Neural cell (in vitro differentiated cells): ENCODE measurements at regions not wholly inside any gene's neighbourhood (a gene's known extent, or its start where the extent isn't known, plus 50 kb on each side); places are given as distances from the start of the nearest gene placed in this dataset.

ENCODE experiments used
- H2AFZ ChIP-seq: fragments of 200-600, 300-800 bp; sonication (generic), shearing (Covaris generic); 2 replicates; pipeline ENCODE4 v1.6.0; 2014; ENCODE audit warnings: low read depth, mild to moderate bottlenecking, antibody characterized with exemption, low read length, moderate library complexity
- H3F3A ChIP-seq: fragments of 200-600 bp; shearing (Covaris generic); 2 replicates; pipeline ENCODE4 v1.6.1; 2016; ENCODE audit warnings: mild to moderate bottlenecking, moderate library complexity, mixed read lengths, antibody characterized with exemption, low read length; ENCODE audit not compliant: insufficient read depth, poor library complexity, severe bottlenecking
- H3K27ac ChIP-seq: fragments of 200-600, 300-800 bp; sonication (generic), shearing (Covaris generic); 2 replicates; pipeline ENCODE4 v1.5.1; 2014; ENCODE audit warnings: mild to moderate bottlenecking, low read length, moderate library complexity
- H3K27me3 ChIP-seq: fragments of 300-800, 200-600 bp; sonication (generic), shearing (Covaris generic); 2 replicates; pipeline ENCODE4 v1.6.0; 2014; ENCODE audit warnings: mild to moderate bottlenecking, low read depth, low read length, moderate library complexity; ENCODE audit not compliant: insufficient read depth
- H3K36me3 ChIP-seq: fragments of 300-800, 200-600 bp; sonication (generic), shearing (Covaris generic); 2 replicates; pipeline ENCODE4 v1.5.1; 2014; ENCODE audit warnings: mild to moderate bottlenecking, antibody characterized with exemption, low read length, moderate library complexity; ENCODE audit not compliant: insufficient read depth
- H3K4me2 ChIP-seq: fragments of 300-800, 200-600 bp; sonication (generic), shearing (Covaris generic); 2 replicates; pipeline ENCODE4 v1.6.0; 2014; ENCODE audit warnings: mild to moderate bottlenecking, low read length
- H3K4me3 ChIP-seq: fragments of 300-800, 200-600 bp; sonication (generic), shearing (Covaris generic); 2 replicates; pipeline ENCODE4 v1.5.1; 2014; ENCODE audit warnings: mild to moderate bottlenecking, low read length, moderate library complexity
- H3K79me2 ChIP-seq: fragments of 200-600 bp; shearing (Covaris generic); replicated peaks from 2 replicates; pipeline ENCODE4 v1.6.0; 2014; ENCODE audit warnings: mild to moderate bottlenecking, low read length, moderate library complexity; ENCODE audit not compliant: insufficient read depth
- H3K9ac ChIP-seq: fragments of 300-800, 200-600 bp; sonication (generic), shearing (Covaris generic); 2 replicates; pipeline ENCODE4 v1.6.1; 2016; ENCODE audit warnings: mild to moderate bottlenecking, low read length, mixed read lengths
- H3K9me2 ChIP-seq: fragments of 200-600 bp; shearing (Covaris generic); 2 replicates; pipeline ENCODE4 v1.6.1; 2016; ENCODE audit warnings: mild to moderate bottlenecking, low read length, mixed read lengths; ENCODE audit not compliant: insufficient read depth
- H3K9me3 ChIP-seq: fragments of 200-600, 300-800 bp; sonication (generic), shearing (Covaris generic); 2 replicates; pipeline ENCODE4 v1.6.1; 2016; ENCODE audit warnings: mild to moderate bottlenecking, mixed run types, low read length, moderate library complexity, mixed read lengths
- H4K20me1 ChIP-seq: fragments of 200-600 bp; shearing (Covaris generic); 2 replicates; pipeline ENCODE4 v1.6.1; 2016; ENCODE audit warnings: mild to moderate bottlenecking, mixed run types; ENCODE audit not compliant: insufficient read depth
- EP300 ChIP-seq: fragments of 450-650 bp; conservative IDR thresholded peaks from 2 replicates; pipeline ENCODE4 v1.6.1; 2014; ENCODE audit warnings: antibody characterized with exemption, mild to moderate bottlenecking, moderate library complexity; ENCODE audit not compliant: poor library complexity, severe bottlenecking
- EZH2 ChIP-seq: fragments of 200-600, 300-800 bp; shearing (Covaris generic), sonication (generic); IDR thresholded peaks from 2 replicates; pipeline ENCODE4 v1.6.1; 2014; ENCODE audit warnings: antibody characterized with exemption, low read length, borderline replicate concordance, mild to moderate bottlenecking; ENCODE audit not compliant: insufficient read depth, poor library complexity, severe bottlenecking
- MXI1 ChIP-seq: fragments of 450-650 bp; conservative IDR thresholded peaks from 2 replicates; pipeline ENCODE4 v1.6.1; 2014; ENCODE audit warnings: antibody characterized with exemption, mild to moderate bottlenecking; ENCODE audit not compliant: poor library complexity, severe bottlenecking
- POLR2AphosphoS5 ChIP-seq: IDR thresholded peaks from 2 replicates; pipeline ENCODE4 v1.6.1; 2012
- SMC3 ChIP-seq: fragments of 450-650 bp; conservative IDR thresholded peaks from 2 replicates; pipeline ENCODE4 v1.6.1; 2014; ENCODE audit warnings: antibody characterized with exemption, mild to moderate bottlenecking, moderate library complexity; ENCODE audit not compliant: poor library complexity
- TAF1 ChIP-seq: IDR thresholded peaks from 2 replicates; pipeline ENCODE4 v1.6.1; 2012; ENCODE audit warnings: low read depth
- TF ChIP-seq, protein P1 (sequence below): IDR thresholded peaks from 2 replicates; pipeline ENCODE4 v1.6.1; 2012; ENCODE audit warnings: borderline replicate concordance
- TF ChIP-seq, protein P2 (sequence below): fragments of 450-650 bp; IDR thresholded peaks from 2 replicates; pipeline ENCODE4 v1.5.1; 2014; ENCODE audit warnings: antibody characterized with exemption, mild to moderate bottlenecking, moderate library complexity; ENCODE audit not compliant: poor library complexity, severe bottlenecking

DNA sequence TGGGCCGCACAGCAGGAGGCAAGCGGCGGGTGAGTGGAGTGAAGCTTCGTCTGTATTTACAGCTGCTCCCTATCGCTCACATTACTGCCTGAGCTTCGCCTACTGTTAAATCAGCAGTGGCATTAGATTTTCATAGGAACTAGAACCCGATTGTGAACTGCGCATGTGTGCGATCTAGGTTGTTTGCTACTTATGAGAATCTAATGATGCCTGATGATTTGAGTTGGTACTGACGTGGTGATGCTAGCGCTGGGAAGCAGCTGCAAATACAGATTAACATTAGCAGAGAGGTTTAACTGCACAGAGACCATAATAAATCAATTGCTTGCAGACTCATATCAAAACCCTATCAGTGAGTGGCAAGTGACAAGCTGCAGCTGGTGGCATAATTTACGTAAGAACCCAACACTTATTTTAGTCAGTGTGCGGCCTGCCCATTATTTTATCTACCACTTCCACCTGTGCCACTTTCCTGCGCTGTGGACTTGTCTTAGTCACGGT lies 133.4 kb upstream of the CDH9 start:
- H3K9ac ChIP-seq: no peak overlapping the region
- H3K9me3 ChIP-seq: no peaks in the 10 kb centered on the region
- no peak overlapping the region for H3K27ac ChIP-seq
- H3K36me3 ChIP-seq: no peaks in the 10 kb centered on the region
- no peak overlapping the region for H3K4me3 ChIP-seq
- H3K27me3 ChIP-seq: no peaks in the 10 kb centered on the region
- H3K4me2 ChIP-seq: no peak overlapping the region
- H4K20me1 ChIP-seq: no peaks in the 10 kb centered on the region
- H3K9me2 ChIP-seq: no peaks in the 10 kb centered on the region
- TF ChIP-seq EZH2 (no peak), MXI1 (no peak), EP300 (no peak), TAF1 (no peak)
- TF ChIP-seq, protein P1, sequence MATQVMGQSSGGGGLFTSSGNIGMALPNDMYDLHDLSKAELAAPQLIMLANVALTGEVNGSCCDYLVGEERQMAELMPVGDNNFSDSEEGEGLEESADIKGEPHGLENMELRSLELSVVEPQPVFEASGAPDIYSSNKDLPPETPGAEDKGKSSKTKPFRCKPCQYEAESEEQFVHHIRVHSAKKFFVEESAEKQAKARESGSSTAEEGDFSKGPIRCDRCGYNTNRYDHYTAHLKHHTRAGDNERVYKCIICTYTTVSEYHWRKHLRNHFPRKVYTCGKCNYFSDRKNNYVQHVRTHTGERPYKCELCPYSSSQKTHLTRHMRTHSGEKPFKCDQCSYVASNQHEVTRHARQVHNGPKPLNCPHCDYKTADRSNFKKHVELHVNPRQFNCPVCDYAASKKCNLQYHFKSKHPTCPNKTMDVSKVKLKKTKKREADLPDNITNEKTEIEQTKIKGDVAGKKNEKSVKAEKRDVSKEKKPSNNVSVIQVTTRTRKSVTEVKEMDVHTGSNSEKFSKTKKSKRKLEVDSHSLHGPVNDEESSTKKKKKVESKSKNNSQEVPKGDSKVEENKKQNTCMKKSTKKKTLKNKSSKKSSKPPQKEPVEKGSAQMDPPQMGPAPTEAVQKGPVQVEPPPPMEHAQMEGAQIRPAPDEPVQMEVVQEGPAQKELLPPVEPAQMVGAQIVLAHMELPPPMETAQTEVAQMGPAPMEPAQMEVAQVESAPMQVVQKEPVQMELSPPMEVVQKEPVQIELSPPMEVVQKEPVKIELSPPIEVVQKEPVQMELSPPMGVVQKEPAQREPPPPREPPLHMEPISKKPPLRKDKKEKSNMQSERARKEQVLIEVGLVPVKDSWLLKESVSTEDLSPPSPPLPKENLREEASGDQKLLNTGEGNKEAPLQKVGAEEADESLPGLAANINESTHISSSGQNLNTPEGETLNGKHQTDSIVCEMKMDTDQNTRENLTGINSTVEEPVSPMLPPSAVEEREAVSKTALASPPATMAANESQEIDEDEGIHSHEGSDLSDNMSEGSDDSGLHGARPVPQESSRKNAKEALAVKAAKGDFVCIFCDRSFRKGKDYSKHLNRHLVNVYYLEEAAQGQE: no peak
- no peaks in the 10 kb centered on the region for H3K79me2 ChIP-seq
- H2AFZ ChIP-seq: no peak overlapping the region
- H3F3A ChIP-seq: no peaks in the 10 kb centered on the region

DNA sequence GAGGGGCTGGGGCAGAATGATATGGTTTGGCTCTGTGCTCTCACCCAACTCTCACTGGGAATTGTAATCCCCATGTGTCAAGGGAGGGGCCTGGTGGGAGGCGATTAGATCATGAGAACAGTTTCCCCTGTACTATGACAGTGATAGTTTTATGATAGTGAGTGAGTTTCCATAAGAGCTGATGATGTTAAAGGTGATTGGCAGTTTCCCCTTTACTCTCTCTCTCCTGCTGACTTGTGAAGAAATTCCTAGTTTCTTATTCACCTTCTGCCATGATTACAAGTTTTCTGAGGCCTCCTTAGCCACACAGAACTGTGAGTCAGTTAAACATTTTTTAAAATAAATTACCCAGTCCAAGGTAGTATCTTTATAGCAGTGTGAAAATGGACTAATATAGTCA lies 120.4 kb upstream of the CDH9 start:
- Histone ChIP-seq H3K36me3 (no peaks in the 10 kb centered on the region), H3K9ac (no peak overlapping the region), H3K4me2 (no peak overlapping the region), H3K79me2 (no peaks in the 10 kb centered on the region), H3K4me3 (no peak overlapping the region), H4K20me1 (no peaks in the 10 kb centered on the region), H2AFZ (no peak overlapping the region), H3F3A (no peaks in the 10 kb centered on the region), H3K9me3 (peaks cover 5% of the 10 kb centered on the region), H3K27ac (no peak overlapping the region), H3K9me2 (no peaks in the 10 kb centered on the region), H3K27me3 (no peaks in the 10 kb centered on the region)
- TF ChIP-seq SMC3: no peak
- TF ChIP-seq POLR2AphosphoS5: no peak
- TF ChIP-seq, protein P2, sequence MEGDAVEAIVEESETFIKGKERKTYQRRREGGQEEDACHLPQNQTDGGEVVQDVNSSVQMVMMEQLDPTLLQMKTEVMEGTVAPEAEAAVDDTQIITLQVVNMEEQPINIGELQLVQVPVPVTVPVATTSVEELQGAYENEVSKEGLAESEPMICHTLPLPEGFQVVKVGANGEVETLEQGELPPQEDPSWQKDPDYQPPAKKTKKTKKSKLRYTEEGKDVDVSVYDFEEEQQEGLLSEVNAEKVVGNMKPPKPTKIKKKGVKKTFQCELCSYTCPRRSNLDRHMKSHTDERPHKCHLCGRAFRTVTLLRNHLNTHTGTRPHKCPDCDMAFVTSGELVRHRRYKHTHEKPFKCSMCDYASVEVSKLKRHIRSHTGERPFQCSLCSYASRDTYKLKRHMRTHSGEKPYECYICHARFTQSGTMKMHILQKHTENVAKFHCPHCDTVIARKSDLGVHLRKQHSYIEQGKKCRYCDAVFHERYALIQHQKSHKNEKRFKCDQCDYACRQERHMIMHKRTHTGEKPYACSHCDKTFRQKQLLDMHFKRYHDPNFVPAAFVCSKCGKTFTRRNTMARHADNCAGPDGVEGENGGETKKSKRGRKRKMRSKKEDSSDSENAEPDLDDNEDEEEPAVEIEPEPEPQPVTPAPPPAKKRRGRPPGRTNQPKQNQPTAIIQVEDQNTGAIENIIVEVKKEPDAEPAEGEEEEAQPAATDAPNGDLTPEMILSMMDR: no peak

DNA sequence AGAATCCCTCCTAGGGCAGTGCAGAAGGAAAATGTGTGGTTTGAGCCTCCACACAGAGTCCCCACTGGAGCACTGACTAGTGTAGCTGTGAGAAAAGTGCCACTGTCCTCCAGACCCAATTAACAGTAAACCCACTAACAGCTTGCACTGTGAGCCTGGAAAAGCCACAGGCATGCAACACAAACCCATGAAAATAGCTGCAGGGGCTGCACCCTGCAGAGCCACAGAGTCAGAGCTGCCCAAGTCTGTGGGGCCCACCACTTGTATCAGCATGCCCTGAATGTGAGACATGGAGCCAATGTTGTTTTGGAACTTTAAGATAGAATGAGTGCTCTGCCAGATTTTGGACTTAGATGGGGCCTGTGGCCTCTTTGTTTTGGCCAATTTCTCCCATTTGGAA lies 119.8 kb upstream of the CDH9 start:
- Histone ChIP-seq H3K9me2 (no peaks in the 10 kb centered on the region), H3K79me2 (no peaks in the 10 kb centered on the region), H3F3A (no peaks in the 10 kb centered on the region), H4K20me1 (no peaks in the 10 kb centered on the region), H3K27ac (no peak overlapping the region), H3K36me3 (no peaks in the 10 kb centered on the region), H2AFZ (no peak overlapping the region), H3K4me2 (no peak overlapping the region), H3K4me3 (no peak overlapping the region), H3K9ac (no peak overlapping the region), H3K9me3 (peaks cover 5% of the 10 kb centered on the region), H3K27me3 (no peaks in the 10 kb centered on the region)
- TF ChIP-seq, protein P1: no peak
- no peak for TF ChIP-seq EZH2
